HEK293 (cell line): ENCODE measurements at regions not wholly inside any gene's neighbourhood (a gene's known extent, or its start where the extent isn't known, plus 50 kb on each side); places are given as distances from the start of the nearest gene placed in this dataset.

Experiments
- BCL11B ChIP-seq: fragments of 450-650 bp; formaldehyde crosslinking; IDR thresholded peaks from 2 replicates; pipeline ENCODE4 v1.5.1; 2016; ENCODE audit warnings: low read depth, missing biosample characterization, missing genetic modification characterization
- EGR2 ChIP-seq: fragments of 450-650 bp; formaldehyde crosslinking; IDR thresholded peaks from 2 replicates; pipeline ENCODE4 v1.5.1; 2016; ENCODE audit warnings: low read depth, missing biosample characterization, missing genetic modification characterization
- FEZF1 ChIP-seq: fragments of 450-650 bp; formaldehyde crosslinking; IDR thresholded peaks from 2 replicates; pipeline ENCODE4 v1.5.1; 2016; ENCODE audit warnings: missing biosample characterization, missing genetic modification characterization
- GLIS2 ChIP-seq: fragments of 450-650 bp; formaldehyde crosslinking; IDR thresholded peaks from 2 replicates; pipeline ENCODE4 v1.5.1; 2016; ENCODE audit warnings: missing biosample characterization, missing genetic modification characterization
- KLF16 ChIP-seq: fragments of 450-650 bp; formaldehyde crosslinking; IDR thresholded peaks from 2 replicates; pipeline ENCODE4 v1.5.1; 2017; ENCODE audit warnings: missing biosample characterization, missing genetic modification characterization
- KLF7 ChIP-seq: fragments of 450-650 bp; formaldehyde crosslinking; IDR thresholded peaks from 2 replicates; pipeline ENCODE4 v1.5.1; 2016; ENCODE audit warnings: missing biosample characterization, missing genetic modification characterization, borderline replicate concordance
- PRDM1 ChIP-seq: fragments of 450-650 bp; formaldehyde crosslinking; IDR thresholded peaks from 2 replicates; pipeline ENCODE4; 2016; ENCODE audit warnings: missing biosample characterization, missing genetic modification characterization
- PRDM10 ChIP-seq: fragments of 450-650 bp; formaldehyde crosslinking; IDR thresholded peaks from 2 replicates; pipeline ENCODE4 v1.5.1; 2016; ENCODE audit warnings: missing biosample characterization, missing genetic modification characterization
- WT1 ChIP-seq: fragments of 450-650 bp; formaldehyde crosslinking; IDR thresholded peaks from 2 replicates; pipeline ENCODE4 v1.5.1; 2016; ENCODE audit warnings: missing biosample characterization, missing genetic modification characterization
- ZBTB8A ChIP-seq: fragments of 450-650 bp; formaldehyde crosslinking; IDR thresholded peaks from 2 replicates; pipeline ENCODE4 v1.5.1; 2016; ENCODE audit warnings: missing biosample characterization, missing genetic modification characterization
- ZNF140 ChIP-seq: fragments of 450-650 bp; formaldehyde crosslinking; IDR thresholded peaks from 2 replicates; pipeline ENCODE4 v1.5.1; 2016; ENCODE audit warnings: missing biosample characterization, missing genetic modification characterization
- ZNF148 ChIP-seq: fragments of 450-650 bp; formaldehyde crosslinking; IDR thresholded peaks from 2 replicates; pipeline ENCODE4 v1.5.0; 2017; ENCODE audit warnings: missing biosample characterization, missing genetic modification characterization, borderline replicate concordance
- ZNF223 ChIP-seq: fragments of 450-650 bp; formaldehyde crosslinking; IDR thresholded peaks from 2 replicates; pipeline ENCODE4 v1.5.1; 2016; ENCODE audit warnings: missing biosample characterization, missing genetic modification characterization
- ZNF280C ChIP-seq: fragments of 450-650 bp; formaldehyde crosslinking; IDR thresholded peaks from 2 replicates; pipeline ENCODE4 v1.5.1; 2016; ENCODE audit warnings: missing biosample characterization, missing genetic modification characterization
- ZNF335 ChIP-seq: fragments of 450-650 bp; formaldehyde crosslinking; conservative IDR thresholded peaks from 2 replicates; pipeline ENCODE4 v1.5.1; 2016; ENCODE audit warnings: missing biosample characterization, missing genetic modification characterization
- ZNF449 ChIP-seq: fragments of 450-650 bp; formaldehyde crosslinking; IDR thresholded peaks from 2 replicates; pipeline ENCODE4 v1.5.1; 2017; ENCODE audit warnings: missing biosample characterization, mild to moderate bottlenecking, missing genetic modification characterization, moderate library complexity
- ZNF558 ChIP-seq: fragments of 450-650 bp; formaldehyde crosslinking; IDR thresholded peaks from 2 replicates; pipeline ENCODE4 v1.5.1; 2016; ENCODE audit warnings: missing biosample characterization, missing genetic modification characterization
- ZNF791 ChIP-seq: fragments of 450-650 bp; formaldehyde crosslinking; IDR thresholded peaks from 2 replicates; pipeline ENCODE4 v1.5.1; 2016; ENCODE audit warnings: missing biosample characterization, missing genetic modification characterization
- ZSCAN23 ChIP-seq: fragments of 450-650 bp; formaldehyde crosslinking; IDR thresholded peaks from 2 replicates; pipeline ENCODE4 v1.5.1; 2016; ENCODE audit warnings: missing biosample characterization, missing genetic modification characterization
- ZSCAN30 ChIP-seq: fragments of 450-650 bp; IDR thresholded peaks from 2 replicates; pipeline ENCODE4 v1.5.1; 2018; ENCODE audit warnings: missing biosample characterization, mild to moderate bottlenecking, missing genetic modification characterization, moderate library complexity

GRCh38 chr5:57778501-57779091 lies 296.0 kb upstream of the ACTBL2 start (continued):
- TF ChIP-seq ZSCAN30, result peak; percentile 19; the same call in 1 of the 2 replicates
- TF ChIP-seq KLF7, result no peak
- TF ChIP-seq GLIS2, result no peak
- no peak for TF ChIP-seq PRDM1 (tag by site-specific recombination)
- 0 out of 2 replicates have a peak, but pooled peaks have one; percentile 5 for TF ChIP-seq ZNF335 (tag by site-specific recombination)
- no peak for TF ChIP-seq ZNF223 (tag by site-specific recombination)
- TF ChIP-seq ZNF140 (tag by site-specific recombination), result no peak
- TF ChIP-seq BCL11B (tag by site-specific recombination), result no peak
- no peak for TF ChIP-seq ZBTB8A (tag by site-specific recombination)
- TF ChIP-seq ZNF449 (tag by site-specific recombination), result no peak
- TF ChIP-seq PRDM10, result no peak
- TF ChIP-seq EGR2 (tag by site-specific recombination), result no peak
- no peak for TF ChIP-seq KLF16
- no peak for TF ChIP-seq WT1
- TF ChIP-seq ZNF791, result no peak
- no peak for TF ChIP-seq ZNF148 (tag by site-specific recombination)
- TF ChIP-seq FEZF1 (tag by site-specific recombination), result peak; percentile 76
- TF ChIP-seq ZSCAN23 (tag by site-specific recombination), result no peak
- TF ChIP-seq ZNF558 (tag by site-specific recombination), result no peak
- no peak for TF ChIP-seq ZNF280C (tag by site-specific recombination)
